Effector memory CD8-positive, alpha-beta T cell (primary cell): ENCODE measurements at regions not wholly inside any gene's neighbourhood (a gene's known extent, or its start where the extent isn't known, plus 50 kb on each side); places are given as distances from the start of the nearest gene placed in this dataset.

ENCODE experiments used
- ATAC-seq: fragments of 150-1000 bp; cut with Tn5 transposase; replicated peaks from 2 replicates; pipeline ENCODE4 v1.10.0; 2021; ENCODE audit warnings: mild to moderate bottlenecking, moderate library complexity
- DNase-seq, 3 experiments: peaks; one replicate each; pipeline ENCODE4 v3.0.0; 2021
- H3K27ac Mint-ChIP-seq, 2 donors: one replicate each; pipeline ENCODE4 v1.8.0; 2022; ENCODE audit warnings: mild to moderate bottlenecking in 2 of 2, mixed read lengths in 2 of 2, moderate library complexity in 2 of 2
- H3K27me3 Mint-ChIP-seq, 2 donors: one replicate each; pipeline ENCODE4 v1.8.0; 2022; ENCODE audit warnings: mixed read lengths in 2 of 2
- H3K36me3 Mint-ChIP-seq: one replicate; pipeline ENCODE4 v1.8.0; 2022; ENCODE audit warnings: mild to moderate bottlenecking, moderate library complexity, mixed read lengths; ENCODE audit not compliant: insufficient read depth
- H3K4me1 Mint-ChIP-seq, 2 donors: one replicate each; pipeline ENCODE4 v1.8.0; 2022; ENCODE audit warnings: low read depth in 2 of 2, mixed read lengths in 2 of 2
- H3K4me3 Mint-ChIP-seq, 2 donors: one replicate each; pipeline ENCODE4 v1.8.0; 2022; ENCODE audit warnings: mild to moderate bottlenecking in 2 of 2, mixed read lengths in 2 of 2, moderate library complexity in 2 of 2
- H3K9me3 Mint-ChIP-seq, 2 donors: one replicate each; pipeline ENCODE4 v1.8.0; 2022; ENCODE audit warnings: mixed read lengths in 2 of 2

- DNase-seq (no peak), ATAC-seq (no peak)
- Mint-ChIP-seq H3K36me3 (no peaks in the 10 kb centered on the region), H3K4me1 (no peaks in the 10 kb centered on the region), H3K9me3 (no peaks in the 10 kb centered on the region), H3K27ac (no peak overlapping the region), H3K4me3 (no peak overlapping the region), H3K27me3 (peaks cover 43 to 59% of the 10 kb centered on the region in 2 donors)
Observed at GRCh38 chr10:78552261-78552811, 516.4 kb upstream of the ZMIZ1 start.

- Mint-ChIP-seq H3K4me1 (no peaks in the 10 kb centered on the region), H3K4me3 (no peak overlapping the region), H3K9me3 (no peaks in the 10 kb centered on the region), H3K36me3 (no peaks in the 10 kb centered on the region), H3K27me3 (peaks cover 38 to 51% of the 10 kb centered on the region in 2 donors), H3K27ac (no peak overlapping the region)
- DNase-seq (no peak), ATAC-seq (no peak)
Observed at GRCh38 chr10:78553792-78554191, 515.0 kb upstream of the ZMIZ1 start.

- H3K4me3 Mint-ChIP-seq = no peak overlapping the region
- no peaks in the 10 kb centered on the region for H3K36me3 Mint-ChIP-seq
- peaks cover 36 to 39% of the 10 kb centered on the region in 2 donors for H3K27me3 Mint-ChIP-seq
- no peaks in the 10 kb centered on the region for H3K4me1 Mint-ChIP-seq
- DNase-seq (no peak), ATAC-seq (no peak)
- no peak overlapping the region for H3K27ac Mint-ChIP-seq
- H3K9me3 Mint-ChIP-seq = no peaks in the 10 kb centered on the region
Observed at GRCh38 chr10:78555128-78555527, 513.6 kb upstream of the ZMIZ1 start.

GRCh38 chr10:78556705-78557432 is 511.9 kb upstream of the ZMIZ1 start:
- no peak for DNase-seq
- Mint-ChIP-seq H3K9me3 (no peaks in the 10 kb centered on the region), H3K27me3 (peaks cover 29 to 37% of the 10 kb centered on the region in 2 donors), H3K27ac (no peak overlapping the region), H3K4me3 (no peak overlapping the region), H3K4me1 (no peaks in the 10 kb centered on the region), H3K36me3 (no peaks in the 10 kb centered on the region)
- no peak for ATAC-seq

GRCh38 chr10:78557433-78557925 is 511.3 kb upstream of the ZMIZ1 start:
- Mint-ChIP-seq H3K27ac (no peak overlapping the region), H3K36me3 (no peaks in the 10 kb centered on the region), H3K27me3 (peaks cover 29 to 37% of the 10 kb centered on the region in 2 donors), H3K9me3 (no peaks in the 10 kb centered on the region), H3K4me1 (no peaks in the 10 kb centered on the region), H3K4me3 (no peak overlapping the region)
- DNase-seq (no peak), ATAC-seq (no peak)

- ATAC-seq (no peak), DNase-seq (no peak)
- Mint-ChIP-seq H3K27ac (no peak overlapping the region), H3K4me1 (no peaks in the 10 kb centered on the region), H3K9me3 (no peaks in the 10 kb centered on the region), H3K36me3 (peaks cover 4% of the 10 kb centered on the region), H3K27me3 (peaks cover 14 to 53% of the 10 kb centered on the region in 2 donors), H3K4me3 (no peak overlapping the region)
Observed at GRCh38 chr10:78559661-78560340, 509.0 kb upstream of the ZMIZ1 start.

- Mint-ChIP-seq H3K36me3 (peaks cover 4% of the 10 kb centered on the region), H3K9me3 (no peaks in the 10 kb centered on the region), H3K4me3 (no peak overlapping the region), H3K4me1 (no peaks in the 10 kb centered on the region), H3K27ac (no peak overlapping the region), H3K27me3 (peaks cover 11 to 58% of the 10 kb centered on the region in 2 donors)
- no peak for DNase-seq
- no peak for ATAC-seq
Observed at GRCh38 chr10:78560341-78560688, 508.5 kb upstream of the ZMIZ1 start.

GRCh38 chr10:78563314-78563713 is 505.5 kb upstream of the ZMIZ1 start:
- Mint-ChIP-seq H3K36me3 (peaks cover 4% of the 10 kb centered on the region), H3K9me3 (no peaks in the 10 kb centered on the region), H3K27me3 (peaks cover 0 to 54% of the 10 kb centered on the region in 2 donors), H3K27ac (no peak overlapping the region), H3K4me3 (no peak overlapping the region), H3K4me1 (no peaks in the 10 kb centered on the region)
- DNase-seq (no peak), ATAC-seq (no peak)

GRCh38 chr10:78565841-78566240 is 502.9 kb upstream of the ZMIZ1 start:
- no peaks in the 10 kb centered on the region for H3K9me3 Mint-ChIP-seq
- no peak overlapping the region for H3K27ac Mint-ChIP-seq
- peaks cover 11 to 64% of the 10 kb centered on the region in 2 donors for H3K27me3 Mint-ChIP-seq
- H3K36me3 Mint-ChIP-seq = peaks cover 4% of the 10 kb centered on the region
- no peaks in the 10 kb centered on the region for H3K4me1 Mint-ChIP-seq
- H3K4me3 Mint-ChIP-seq = no peak overlapping the region
- DNase-seq = no peak
- ATAC-seq = no peak

- Mint-ChIP-seq H3K27ac (no peak overlapping the region), H3K4me1 (no peaks in the 10 kb centered on the region), H3K27me3 (peaks cover 17 to 64% of the 10 kb centered on the region in 2 donors), H3K9me3 (no peaks in the 10 kb centered on the region), H3K36me3 (peaks cover 4% of the 10 kb centered on the region), H3K4me3 (no peak overlapping the region)
- no peak for DNase-seq
- no peak for ATAC-seq
Observed at GRCh38 chr10:78566284-78567111, 502.3 kb upstream of the ZMIZ1 start.

GRCh38 chr10:78567680-78568455 is 500.9 kb upstream of the ZMIZ1 start:
- Mint-ChIP-seq H3K27me3 (peaks cover 17 to 57% of the 10 kb centered on the region in 2 donors), H3K36me3 (peaks cover 4% of the 10 kb centered on the region), H3K27ac (no peak overlapping the region), H3K4me3 (no peak overlapping the region), H3K4me1 (no peaks in the 10 kb centered on the region), H3K9me3 (no peaks in the 10 kb centered on the region)
- no peak for DNase-seq
- no peak for ATAC-seq

- Mint-ChIP-seq H3K36me3 (peaks cover under 1% of the 10 kb centered on the region), H3K9me3 (no peaks in the 10 kb centered on the region), H3K27me3 (peaks cover 17 to 57% of the 10 kb centered on the region in 2 donors), H3K27ac (no peak overlapping the region), H3K4me1 (no peaks in the 10 kb centered on the region), H3K4me3 (no peak overlapping the region)
- no peak for ATAC-seq
- DNase-seq = no peak
Observed at GRCh38 chr10:78568620-78569019, 500.1 kb upstream of the ZMIZ1 start.
